Right renal cortex interstitium (tissue), 3 donors: ENCODE measurements at regions not wholly inside any gene's neighbourhood (a gene's known extent, or its start where the extent isn't known, plus 50 kb on each side); places are given as distances from the start of the nearest gene placed in this dataset.
"Not testable (repeated sequence)": the region's sequence is repeated elsewhere in the genome, so short reads cannot be mapped to it uniquely, and the experiment has no call there.

Experiments used
- DNase-seq, 3 donors: peaks; one replicate each; pipeline ENCODE4 v3.0.0-alpha.2; 2013; ENCODE audit warnings: low read depth in 3 of 3, low spot score in 2 of 3

- DNase-seq: not testable (repeated sequence)
These were observed 373.7 kb upstream of the CXADR start for GRCh38 chr21:17139159-17139558.

GRCh38 chr21:17139696-17140095 is 373.1 kb upstream of the CXADR start:
- DNase-seq: no peak

- no peak for DNase-seq
These were observed 366.4 kb upstream of the CXADR start for GRCh38 chr21:17146426-17146825.

GRCh38 chr21:17159697-17160096 is 353.1 kb upstream of the CXADR start:
- DNase-seq: no peak

GRCh38 chr21:17185674-17186073 is 327.2 kb upstream of the CXADR start:
- DNase-seq: peak in 1 of 3 donors; percentile 1

GRCh38 chr21:17189963-17190362 is 322.9 kb upstream of the CXADR start:
- DNase-seq: no peak

- no peak for DNase-seq
These were observed 321.4 kb upstream of the CXADR start for GRCh38 chr21:17191346-17191993.

- DNase-seq: no peak
These were observed 317.5 kb upstream of the CXADR start for GRCh38 chr21:17195351-17195750.

GRCh38 chr21:17195976-17196375 is 316.9 kb upstream of the CXADR start:
- no peak for DNase-seq

GRCh38 chr21:17196623-17197022 is 316.2 kb upstream of the CXADR start:
- no peak for DNase-seq

- no peak for DNase-seq
These were observed 314.8 kb upstream of the CXADR start for GRCh38 chr21:17197996-17198395.

- no peak for DNase-seq
These were observed 312.6 kb upstream of the CXADR start for GRCh38 chr21:17200250-17200649.

GRCh38 chr21:17201741-17202260 is 311.0 kb upstream of the CXADR start:
- DNase-seq: no peak

GRCh38 chr21:17214801-17215200 is 298.0 kb upstream of the CXADR start:
- no peak for DNase-seq

GRCh38 chr21:17219050-17219449 is 293.8 kb upstream of the CXADR start:
- not testable (repeated sequence) for DNase-seq

- DNase-seq: no peak
These were observed 281.7 kb upstream of the CXADR start for GRCh38 chr21:17231124-17231523.

GRCh38 chr21:17231771-17232170 is 281.1 kb upstream of the CXADR start:
- no peak for DNase-seq

- DNase-seq: no peak
These were observed 274.4 kb upstream of the CXADR start for GRCh38 chr21:17238468-17238867.

- DNase-seq: no peak
These were observed 262.0 kb upstream of the CXADR start for GRCh38 chr21:17250778-17251241.

GRCh38 chr21:17257784-17258183 is 255.1 kb upstream of the CXADR start:
- DNase-seq: no peak

GRCh38 chr21:17264182-17264581 is 248.7 kb upstream of the CXADR start:
- DNase-seq: no peak

- DNase-seq: no peak
These were observed 243.1 kb upstream of the CXADR start for GRCh38 chr21:17269760-17270159.

GRCh38 chr21:17270229-17270628 is 242.6 kb upstream of the CXADR start:
- DNase-seq: peak; percentile 23 to 35 (median 31)
